K562 (cell line): ENCODE measurements at regions not wholly inside any gene's neighbourhood (a gene's known extent, or its start where the extent isn't known, plus 50 kb on each side); places are given as distances from the start of the nearest gene placed in this dataset.

Experiments used
- CBFA2T3 ChIP-seq: fragments of 450-650 bp; IDR thresholded peaks from 2 replicates; pipeline ENCODE4 v1.6.1; 2017
- CREB3L1 ChIP-seq: fragments of 450-650 bp; IDR thresholded peaks from 2 replicates; pipeline ENCODE4 v1.6.1; 2014; ENCODE audit warnings: low read depth, mild to moderate bottlenecking, moderate library complexity, borderline replicate concordance
- E2F4 ChIP-seq: sonication (generic); formaldehyde crosslinking; IDR thresholded peaks from 2 replicates; pipeline ENCODE4 v1.8.0; 2022; ENCODE audit warnings: mild to moderate bottlenecking, low read depth, missing genetic modification reagents
- FOXO4 ChIP-seq: fragments of 450-650 bp; formaldehyde crosslinking; IDR thresholded peaks from 2 replicates; pipeline ENCODE4 v1.4.0; 2020; ENCODE audit warnings: mild to moderate bottlenecking, moderate library complexity
- HEY1 ChIP-seq: fragments of 250-450 bp; sonication (Bioruptor Pico); IDR thresholded peaks from 2 replicates; pipeline ENCODE4 v1.5.0; 2020; ENCODE audit warnings: mild to moderate bottlenecking, moderate library complexity, borderline replicate concordance
- KLF6 ChIP-seq: fragments of 250-450 bp; sonication (Bioruptor Pico); IDR thresholded peaks from 2 replicates; pipeline ENCODE4 v1.4.0; 2020; ENCODE audit warnings: mild to moderate bottlenecking, moderate library complexity, borderline replicate concordance
- MAFF ChIP-seq: IDR thresholded peaks from 2 replicates; pipeline ENCODE4 v1.6.1; 2012; ENCODE audit warnings: low read length, improper control_type of control experiment
- SMARCA4 ChIP-seq: fragments of 450-650 bp; IDR thresholded peaks from 2 replicates; pipeline ENCODE4 v1.6.1; 2016
- STAG1 ChIP-seq: sonication (generic); formaldehyde crosslinking; IDR thresholded peaks from 2 replicates; pipeline ENCODE4 v1.5.0; 2020; ENCODE audit warnings: missing genetic modification reagents, borderline replicate concordance
- ZBTB1 ChIP-seq: sonication (generic); formaldehyde crosslinking; IDR thresholded peaks from 2 replicates; pipeline ENCODE4 v1.8.1; 2023; ENCODE audit warnings: missing genetic modification reagents, low read depth, mild to moderate bottlenecking, borderline replicate concordance
- ZNF407 ChIP-seq: fragments of 450-650 bp; IDR thresholded peaks from 2 replicates; pipeline ENCODE4 v1.6.1; 2016; ENCODE audit warnings: low read depth

GRCh38 chr5:4228708-4229107, 633.1 kb downstream of the IRX1 start (continued):
- no peak for TF ChIP-seq SMARCA4
- no peak for TF ChIP-seq HEY1 (CRISPR knock-in tag)
- no peak for TF ChIP-seq E2F4 (CRISPR knock-in tag)
- TF ChIP-seq ZNF407: no peak
- TF ChIP-seq ZBTB1: no peak
- no peak for TF ChIP-seq CREB3L1
- TF ChIP-seq CBFA2T3: no peak
- TF ChIP-seq MAFF: no peak
- TF ChIP-seq FOXO4: no peak
- TF ChIP-seq KLF6: no peak
- TF ChIP-seq STAG1 (CRISPR knock-in tag): no peak
- TF ChIP-seq, all 486 proteins: peak for 0
